DND-41 (cell line): ENCODE measurements at regions not wholly inside any gene's neighbourhood (a gene's known extent, or its start where the extent isn't known, plus 50 kb on each side); places are given as distances from the start of the nearest gene placed in this dataset.

Experiments used
- ATAC-seq: fragments of 200-7000 bp; cut with Tn5 transposase; 3 replicates; pipeline ENCODE4 v1.9.1; 2021; ENCODE audit warnings: low read depth; ENCODE audit not compliant: insufficient read depth
- DNase-seq: peaks from one replicate; pipeline ENCODE4 v3.0.0-alpha.2; 2020
- H2AFZ ChIP-seq: 2 replicates; pipeline ENCODE4 v1.6.0; 2012; ENCODE audit warnings: low read depth, low read length
- H3K27ac ChIP-seq: 2 replicates; pipeline ENCODE4 v1.5.1; 2012; ENCODE audit warnings: low read length, inconsistent platforms
- H3K27me3 ChIP-seq: fragments of 200-600 bp; sonication (generic); 2 replicates; pipeline ENCODE4 v1.6.0; 2012; ENCODE audit warnings: low read length, mild to moderate bottlenecking, inconsistent platforms; ENCODE audit not compliant: insufficient read depth, poor library complexity
- H3K36me3 ChIP-seq: 2 replicates; pipeline ENCODE4 v1.5.1; 2012; ENCODE audit warnings: low read length, inconsistent platforms; ENCODE audit not compliant: insufficient read depth
- H3K4me1 ChIP-seq: 2 replicates; pipeline ENCODE4 v1.5.1; 2012; ENCODE audit warnings: mild to moderate bottlenecking, low read length; ENCODE audit not compliant: insufficient read depth
- H3K4me2 ChIP-seq: 2 replicates; pipeline ENCODE4 v1.6.0; 2012; ENCODE audit warnings: mild to moderate bottlenecking, moderate library complexity, low read length, inconsistent platforms; ENCODE audit not compliant: insufficient read depth
- H3K4me3 ChIP-seq, 2 experiments: fragments of 200-600 bp in 1 of 2; shearing (Covaris generic) in 1 of 2; 2 replicates each; pipeline ENCODE4 v1.5.1; 2012 to 2016; ENCODE audit warnings: inconsistent platforms in 2 of 2, low read length in 2 of 2, mild to moderate bottlenecking in 2 of 2, low read depth in 1 of 2, moderate library complexity in 1 of 2
- H3K79me2 ChIP-seq: 2 replicates; pipeline ENCODE4 v1.6.0; 2012; ENCODE audit warnings: low read length, inconsistent platforms; ENCODE audit not compliant: insufficient read depth
- H3K9ac ChIP-seq: 2 replicates; pipeline ENCODE4 v1.6.0; 2012; ENCODE audit warnings: low read depth, mild to moderate bottlenecking, inconsistent platforms, low read length, moderate library complexity
- H3K9me3 ChIP-seq: 2 replicates; pipeline ENCODE4 v1.5.1; 2012; ENCODE audit warnings: low read length, moderate library complexity, mild to moderate bottlenecking, inconsistent platforms; ENCODE audit not compliant: insufficient read depth, severe bottlenecking
- H4K20me1 ChIP-seq: 2 replicates; pipeline ENCODE4 v1.6.0; 2012; ENCODE audit warnings: low read length; ENCODE audit not compliant: insufficient read depth
- EZH2 ChIP-seq: IDR thresholded peaks from 3 replicates; pipeline ENCODE4 v1.6.1; 2012; ENCODE audit warnings: borderline replicate concordance, low read depth, mild to moderate bottlenecking, moderate library complexity, low read length, inconsistent platforms; ENCODE audit not compliant: severe bottlenecking
- TF ChIP-seq, protein P1 (sequence below): IDR thresholded peaks from 2 replicates; pipeline ENCODE4 v1.5.1; 2012; ENCODE audit warnings: borderline replicate concordance, low read length, moderate library complexity, mild to moderate bottlenecking; ENCODE audit not compliant: poor library complexity, severe bottlenecking; ENCODE audit errors: extremely low read depth

DNA sequence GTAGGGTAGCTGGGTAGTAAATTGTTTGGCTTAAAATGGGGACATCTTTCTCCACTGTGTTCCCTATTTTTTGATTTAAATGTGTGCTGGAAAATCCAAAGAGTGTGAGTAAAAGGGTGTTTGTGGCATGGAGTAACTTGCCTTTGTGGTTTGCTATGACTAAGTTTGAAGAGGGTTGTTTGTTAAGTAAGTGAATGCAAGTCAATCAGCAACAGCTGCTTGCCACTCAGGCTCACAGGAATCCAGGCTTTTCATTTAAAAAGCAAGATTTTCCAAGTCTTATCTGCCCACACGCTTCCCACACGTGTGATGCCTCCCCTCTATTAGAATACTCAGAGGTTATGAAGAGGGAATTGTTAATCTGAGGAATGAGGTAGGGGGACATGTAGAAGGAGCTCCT is 847.7 kb upstream of the RBFOX1 start:
- ATAC-seq = no peak
- no peak for DNase-seq
- H4K20me1 ChIP-seq = no peaks in the 10 kb centered on the region

DNA sequence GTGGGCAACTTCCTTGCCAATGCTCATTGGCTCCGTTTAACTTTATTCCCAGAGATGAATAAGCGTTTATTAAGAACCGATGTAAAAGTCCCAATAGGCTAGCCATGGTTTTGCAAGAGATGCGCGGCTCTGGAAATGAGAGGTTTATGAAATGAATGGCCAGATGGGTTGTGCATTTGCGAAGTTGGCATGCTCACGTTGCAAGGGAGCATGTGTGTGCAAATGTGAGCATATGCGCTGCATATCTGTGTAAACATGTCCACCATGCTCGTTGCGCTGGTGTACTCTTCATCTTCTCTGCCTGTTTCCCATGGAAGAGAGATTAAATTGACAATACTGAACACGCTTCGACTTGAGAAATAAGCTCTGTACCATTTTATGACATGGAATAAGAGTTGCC is 848.6 kb upstream of the RBFOX1 start:
- Histone ChIP-seq H3K4me3 (no peak overlapping the region), H4K20me1 (no peaks in the 10 kb centered on the region), H3K27me3 (peaks cover 3% of the 10 kb centered on the region), H3K79me2 (no peaks in the 10 kb centered on the region), H3K27ac (no peak overlapping the region), H3K36me3 (no peaks in the 10 kb centered on the region), H2AFZ (no peak overlapping the region), H3K4me1 (no peaks in the 10 kb centered on the region), H3K4me2 (no peak overlapping the region), H3K9me3 (no peaks in the 10 kb centered on the region), H3K9ac (no peak overlapping the region)
- DNase-seq (no peak), ATAC-seq (no peak)
- no peak for TF ChIP-seq EZH2
- TF ChIP-seq, protein P1, sequence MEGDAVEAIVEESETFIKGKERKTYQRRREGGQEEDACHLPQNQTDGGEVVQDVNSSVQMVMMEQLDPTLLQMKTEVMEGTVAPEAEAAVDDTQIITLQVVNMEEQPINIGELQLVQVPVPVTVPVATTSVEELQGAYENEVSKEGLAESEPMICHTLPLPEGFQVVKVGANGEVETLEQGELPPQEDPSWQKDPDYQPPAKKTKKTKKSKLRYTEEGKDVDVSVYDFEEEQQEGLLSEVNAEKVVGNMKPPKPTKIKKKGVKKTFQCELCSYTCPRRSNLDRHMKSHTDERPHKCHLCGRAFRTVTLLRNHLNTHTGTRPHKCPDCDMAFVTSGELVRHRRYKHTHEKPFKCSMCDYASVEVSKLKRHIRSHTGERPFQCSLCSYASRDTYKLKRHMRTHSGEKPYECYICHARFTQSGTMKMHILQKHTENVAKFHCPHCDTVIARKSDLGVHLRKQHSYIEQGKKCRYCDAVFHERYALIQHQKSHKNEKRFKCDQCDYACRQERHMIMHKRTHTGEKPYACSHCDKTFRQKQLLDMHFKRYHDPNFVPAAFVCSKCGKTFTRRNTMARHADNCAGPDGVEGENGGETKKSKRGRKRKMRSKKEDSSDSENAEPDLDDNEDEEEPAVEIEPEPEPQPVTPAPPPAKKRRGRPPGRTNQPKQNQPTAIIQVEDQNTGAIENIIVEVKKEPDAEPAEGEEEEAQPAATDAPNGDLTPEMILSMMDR = no peak

More for the DNA sequence above, 847.7 kb upstream of the RBFOX1 start:
- Histone ChIP-seq H3K79me2 (no peaks in the 10 kb centered on the region), H3K36me3 (no peaks in the 10 kb centered on the region), H3K4me3 (no peak overlapping the region), H3K4me2 (no peak overlapping the region), H3K27me3 (peaks cover 3% of the 10 kb centered on the region), H3K9me3 (no peaks in the 10 kb centered on the region), H3K27ac (no peak overlapping the region), H2AFZ (no peak overlapping the region), H3K4me1 (no peaks in the 10 kb centered on the region), H3K9ac (no peak overlapping the region)
- no peak for TF ChIP-seq EZH2
- TF ChIP-seq, protein P1 = no peak

- ATAC-seq (no peak), DNase-seq (no peak)
- H3K4me3 ChIP-seq = no peak overlapping the region
- H2AFZ ChIP-seq = no peak overlapping the region
- H3K4me2 ChIP-seq = no peak overlapping the region
- H3K27me3 ChIP-seq = peaks cover 3% of the 10 kb centered on the region
- H3K79me2 ChIP-seq = no peaks in the 10 kb centered on the region
- H3K4me1 ChIP-seq = no peaks in the 10 kb centered on the region
- no peak overlapping the region for H3K27ac ChIP-seq
- no peaks in the 10 kb centered on the region for H3K9me3 ChIP-seq
- no peaks in the 10 kb centered on the region for H3K36me3 ChIP-seq
- H3K9ac ChIP-seq = no peak overlapping the region
- TF ChIP-seq, protein P1 = no peak
- no peak for TF ChIP-seq EZH2
- H4K20me1 ChIP-seq = no peaks in the 10 kb centered on the region
These were observed 849.1 kb upstream of the RBFOX1 start for GRCh38 chr16:6483469-6484033.
